HG03469 (cell line): ENCODE measurements at regions not wholly inside any gene's neighbourhood (a gene's known extent, or its start where the extent isn't known, plus 50 kb on each side); places are given as distances from the start of the nearest gene placed in this dataset.

Experiments used
- ATAC-seq: cut with Tn5 transposase; IDR thresholded peaks from one replicate; pipeline ENCODE4 v1.9.1; 2021; ENCODE audit warnings: mild to moderate bottlenecking, moderate library complexity, moderate number of reproducible peaks; ENCODE audit not compliant: unreplicated experiment

DNA sequence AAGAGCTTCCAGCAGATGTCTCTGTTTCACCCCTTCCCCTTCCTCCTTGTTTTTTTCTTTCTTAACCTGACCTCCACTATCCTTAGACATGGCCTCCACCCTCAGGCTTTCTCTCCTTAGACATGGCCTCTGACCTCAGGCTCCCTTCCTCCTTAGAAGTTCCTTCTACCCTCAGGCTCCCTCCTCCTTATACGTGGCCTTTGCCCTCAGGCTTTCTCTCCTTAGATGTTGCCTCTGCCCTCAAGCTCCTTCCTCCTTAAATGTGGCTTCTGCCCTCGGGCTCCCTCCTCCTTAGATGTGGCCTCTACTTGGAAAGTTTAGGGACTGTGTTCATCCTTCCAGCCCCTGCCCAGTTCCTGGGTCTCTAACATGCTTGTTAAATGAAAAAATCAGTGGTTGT is 180.4 kb upstream of the S1PR3 start:
- ATAC-seq: no peak

DNA sequence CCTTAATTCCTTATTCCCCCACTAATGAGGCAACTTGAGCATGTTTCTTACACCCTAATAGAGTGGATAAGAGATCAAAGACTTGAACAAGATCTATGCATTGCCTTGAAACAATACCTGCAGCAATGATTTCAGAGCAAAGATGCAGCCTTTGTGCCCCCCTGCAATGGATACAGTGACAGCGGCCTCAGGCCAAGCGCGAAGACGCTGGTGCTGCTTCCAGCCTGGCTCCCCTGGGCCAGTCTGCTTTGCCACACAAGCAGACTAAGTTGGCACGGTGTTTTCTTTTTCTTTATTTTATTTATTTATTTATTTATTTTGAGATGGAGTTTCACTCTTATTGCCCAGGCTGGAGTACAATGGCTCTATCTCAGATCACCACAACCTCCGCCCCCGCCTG is 179.8 kb upstream of the S1PR3 start:
- no peak for ATAC-seq

DNA sequence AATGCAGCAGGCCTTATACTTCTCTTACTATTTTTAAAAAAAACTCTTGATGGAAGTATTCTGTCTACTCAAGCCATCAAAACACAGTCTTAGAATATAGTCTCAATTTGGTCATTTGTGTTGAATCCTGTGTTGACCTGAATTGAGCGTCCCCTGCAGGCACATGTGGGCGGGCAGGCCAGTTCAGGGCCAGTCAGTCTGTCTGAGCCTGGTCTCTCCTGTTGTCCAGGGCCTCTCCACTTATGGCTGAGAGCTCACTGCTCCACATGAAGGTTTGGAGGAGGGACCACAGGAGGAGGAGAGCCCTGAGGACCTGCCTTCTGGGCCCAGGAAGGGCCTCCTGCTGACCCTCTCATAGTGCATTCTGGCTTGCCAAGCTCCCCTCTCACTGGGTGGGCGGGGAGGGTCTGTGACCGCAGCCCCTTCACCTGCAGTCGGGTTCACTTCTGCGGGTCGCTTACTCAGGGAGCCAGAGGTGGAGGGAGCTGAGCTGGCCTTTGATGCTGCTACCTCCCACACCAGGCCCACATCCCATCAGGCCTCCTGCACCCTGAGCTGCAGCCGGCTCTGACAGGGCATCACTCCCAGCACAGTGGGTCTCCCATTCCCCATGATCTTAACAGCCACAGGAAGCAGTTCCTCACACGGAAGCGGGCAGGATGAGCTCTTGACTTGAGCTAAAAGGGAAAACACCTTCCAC is 178.2 kb upstream of the S1PR3 start:
- ATAC-seq: no peak

DNA sequence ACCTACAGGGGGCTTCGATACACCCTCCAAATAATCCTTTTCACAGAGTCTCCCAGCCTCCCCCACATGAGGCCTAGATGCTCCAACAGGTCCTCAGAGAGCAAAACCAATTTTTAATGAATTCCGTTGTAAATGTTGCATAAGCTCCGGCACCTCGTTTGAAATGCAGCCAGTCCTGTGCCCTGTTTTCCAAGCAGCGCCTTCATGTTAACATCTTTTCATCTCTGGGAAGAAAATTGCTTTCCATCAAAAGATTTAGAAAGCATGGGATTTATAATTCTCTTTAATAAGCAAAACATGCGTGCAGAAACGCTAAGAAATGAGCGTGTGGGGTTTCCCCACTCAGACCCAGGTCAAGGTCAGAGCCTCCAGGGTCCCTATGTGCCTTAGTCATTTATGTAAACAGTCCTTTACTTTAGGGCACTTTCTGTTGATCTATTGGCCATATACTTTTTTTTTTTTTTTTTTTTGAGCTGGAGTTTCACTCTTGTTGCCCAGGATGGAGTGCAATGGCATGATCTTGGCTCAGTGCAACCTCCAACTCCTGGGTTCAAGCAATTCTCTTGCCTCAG is 177.5 kb upstream of the S1PR3 start:
- ATAC-seq: no peak

DNA sequence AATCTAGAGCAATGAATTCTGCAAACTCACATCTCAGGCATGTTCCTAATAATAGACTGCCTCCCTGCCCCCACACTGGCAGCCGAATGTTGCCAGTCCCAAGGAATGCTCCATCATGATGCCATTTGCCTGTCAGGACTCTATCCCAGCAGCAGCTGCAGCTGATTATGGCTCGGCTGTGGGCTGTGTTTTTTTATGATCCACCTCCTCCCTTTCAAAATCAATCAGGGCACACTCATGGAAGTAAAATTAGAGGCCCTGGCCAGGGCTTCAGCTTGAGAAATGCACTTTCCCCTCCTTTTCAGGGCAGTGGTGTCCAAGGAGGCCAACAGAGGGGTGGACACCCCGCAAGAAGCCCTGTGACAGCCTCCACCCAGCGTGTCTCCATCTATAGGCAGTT is 176.7 kb upstream of the S1PR3 start:
- ATAC-seq: no peak

DNA sequence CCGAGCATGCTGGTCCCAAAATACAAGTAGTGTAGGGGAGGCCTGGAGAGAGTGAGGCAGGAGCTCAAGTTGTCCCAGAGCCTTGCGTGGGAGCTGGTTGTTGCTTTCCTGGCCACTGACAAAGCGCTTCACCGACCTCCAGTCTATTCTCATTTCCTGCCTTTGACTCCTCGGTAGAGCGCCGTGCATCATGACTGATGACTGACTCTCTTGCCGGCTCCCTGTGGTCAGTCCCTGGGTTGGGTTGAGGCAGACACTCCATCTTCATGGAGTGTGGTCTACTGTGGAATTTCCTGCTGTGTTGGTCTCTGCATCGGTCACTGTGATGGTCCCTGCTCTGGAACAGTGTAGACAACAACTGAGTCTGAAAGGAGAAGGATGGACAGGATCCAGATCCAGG is 175.1 kb upstream of the S1PR3 start:
- ATAC-seq: no peak

DNA sequence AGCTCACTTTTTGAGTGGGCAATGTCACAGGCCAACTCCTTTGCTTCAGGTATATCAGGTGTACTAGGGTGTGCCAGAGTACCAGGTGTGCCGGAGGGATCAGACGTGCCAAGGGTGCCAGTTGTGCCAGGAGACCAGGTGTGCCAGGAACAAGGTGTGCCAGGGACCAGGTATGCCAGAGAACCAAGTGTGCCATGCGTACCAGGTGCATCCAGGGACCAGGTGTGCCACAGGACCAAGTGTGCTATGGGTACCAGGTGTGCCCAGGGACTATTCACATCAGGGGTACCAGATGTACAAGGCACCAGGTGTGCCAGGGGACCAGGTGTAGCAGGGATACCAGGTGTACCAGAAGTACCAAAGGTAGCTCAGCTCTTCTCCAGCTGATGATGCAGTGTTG is 174.7 kb upstream of the S1PR3 start:
- ATAC-seq: no peak

DNA sequence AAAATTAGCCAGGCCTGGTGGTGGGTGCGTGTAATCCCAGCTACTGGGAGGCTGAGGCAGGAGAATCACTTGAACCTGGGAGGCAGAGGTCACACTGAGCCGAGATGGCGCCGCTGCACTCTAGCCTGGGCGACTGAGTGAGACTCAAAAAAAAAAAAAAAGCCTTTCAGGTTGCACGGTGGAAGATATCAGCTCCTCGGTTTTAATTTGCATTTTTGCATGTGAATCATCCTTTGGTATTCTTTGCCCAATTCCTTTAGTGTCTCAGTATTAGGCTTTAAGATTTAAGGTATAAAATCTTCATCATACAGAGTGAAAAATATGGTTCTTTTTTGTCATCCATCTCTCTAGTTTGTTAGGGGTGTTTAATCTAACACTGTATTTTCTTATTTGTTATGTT is 173.6 kb upstream of the S1PR3 start:
- ATAC-seq: no peak

DNA sequence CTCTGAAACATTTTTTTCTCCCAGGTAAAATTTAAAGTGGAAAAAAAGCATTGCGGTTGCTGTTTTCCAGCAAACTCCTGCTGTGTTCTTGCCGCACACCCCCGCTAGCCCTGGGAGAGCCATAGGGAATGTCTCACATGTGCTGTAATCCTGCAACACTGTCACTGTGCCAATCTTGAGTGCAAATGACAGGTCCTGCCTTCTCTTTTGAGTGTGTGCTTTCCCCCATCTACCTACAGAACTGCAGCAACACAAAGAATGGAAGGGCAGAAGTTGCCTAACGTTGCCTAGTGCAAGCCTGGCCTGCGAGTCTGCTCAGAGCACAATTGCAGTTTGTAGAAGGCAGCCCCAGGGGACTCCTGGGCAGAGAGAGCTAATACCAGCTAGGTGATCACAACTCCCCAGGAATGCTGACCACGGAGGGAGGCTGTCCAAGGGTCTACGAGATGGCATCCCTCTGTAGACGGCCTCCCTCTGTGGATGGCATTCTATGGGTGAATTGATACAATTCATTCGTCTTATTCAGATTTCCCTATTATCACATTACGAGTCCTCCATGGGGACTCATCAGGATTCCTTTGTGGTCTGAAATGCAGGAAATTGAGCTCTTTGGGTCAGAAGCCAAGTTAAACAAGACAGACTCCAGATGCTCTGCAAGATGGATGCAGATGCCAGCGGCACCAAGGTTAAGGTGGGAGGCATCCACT is 172.6 kb upstream of the S1PR3 start:
- ATAC-seq: no peak

DNA sequence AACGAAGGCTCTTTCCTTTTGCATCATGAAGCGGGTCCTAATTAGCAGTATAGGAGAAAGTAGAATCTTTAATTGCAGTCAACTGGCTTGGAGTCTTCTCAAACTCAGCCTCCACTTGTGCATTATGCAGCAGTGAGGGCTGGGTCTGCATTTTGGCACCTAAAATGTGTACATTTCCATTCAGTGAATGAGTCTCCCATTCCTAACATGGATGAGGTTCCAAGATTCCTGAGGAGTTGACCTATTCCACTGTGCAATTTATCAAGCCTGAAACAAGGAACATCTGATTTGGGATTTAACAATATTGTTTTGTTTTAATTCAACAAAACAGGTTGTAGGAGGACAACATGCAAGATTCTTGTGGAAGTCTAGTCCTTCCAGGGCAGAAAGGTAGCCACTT is 171.8 kb upstream of the S1PR3 start:
- no peak for ATAC-seq

DNA sequence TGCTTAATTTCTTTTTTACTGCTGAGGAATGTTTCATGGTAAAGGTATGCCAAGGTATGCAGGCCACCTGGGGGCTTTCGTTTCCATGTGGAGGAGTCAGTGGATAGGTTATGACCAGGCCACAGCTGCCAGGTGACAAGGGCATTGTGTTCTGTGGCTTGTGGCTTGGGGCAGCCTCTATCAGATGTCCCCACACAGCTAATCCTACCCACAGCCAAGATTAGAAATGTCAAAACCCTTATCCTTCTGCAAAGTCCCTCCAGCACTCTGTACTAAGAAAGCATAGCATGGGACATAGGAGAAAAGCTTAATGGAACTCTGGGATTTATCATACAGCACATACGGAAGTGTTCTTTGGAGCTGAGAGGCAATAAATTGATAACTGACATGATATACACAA is 171.2 kb upstream of the S1PR3 start:
- ATAC-seq: no peak

DNA sequence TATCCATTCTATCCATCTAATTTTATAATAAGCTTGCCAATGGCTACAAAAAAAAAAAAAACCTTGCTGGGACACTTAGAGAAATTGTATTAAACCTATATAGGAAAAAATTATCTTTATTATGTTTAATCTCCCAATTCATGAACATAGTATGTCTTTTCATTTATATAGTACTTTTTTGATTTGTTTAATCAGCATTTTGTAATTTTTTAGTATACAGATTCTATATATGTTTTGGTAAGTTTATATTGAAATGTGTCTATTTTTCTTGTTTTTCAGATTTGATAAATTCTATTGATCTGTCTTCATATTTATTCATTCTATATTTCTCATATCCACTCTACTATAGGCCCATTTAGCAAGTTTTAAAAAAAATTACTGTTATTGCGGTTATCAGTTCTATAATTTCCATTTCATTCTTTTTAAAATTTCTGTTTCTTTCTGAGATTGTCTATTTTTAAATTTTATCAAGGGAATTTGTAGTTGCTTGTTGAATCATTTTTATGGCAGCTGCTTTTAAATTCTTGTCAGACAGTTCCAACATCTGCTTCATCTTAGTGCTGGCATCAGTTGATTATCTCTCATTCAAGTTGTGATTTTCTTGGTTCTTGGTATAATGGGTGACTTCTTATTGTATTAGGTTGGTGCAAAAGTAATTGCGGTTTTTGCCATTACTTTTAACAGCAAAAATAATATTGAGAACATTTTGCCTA is 170.1 kb upstream of the S1PR3 start:
- no peak for ATAC-seq

DNA sequence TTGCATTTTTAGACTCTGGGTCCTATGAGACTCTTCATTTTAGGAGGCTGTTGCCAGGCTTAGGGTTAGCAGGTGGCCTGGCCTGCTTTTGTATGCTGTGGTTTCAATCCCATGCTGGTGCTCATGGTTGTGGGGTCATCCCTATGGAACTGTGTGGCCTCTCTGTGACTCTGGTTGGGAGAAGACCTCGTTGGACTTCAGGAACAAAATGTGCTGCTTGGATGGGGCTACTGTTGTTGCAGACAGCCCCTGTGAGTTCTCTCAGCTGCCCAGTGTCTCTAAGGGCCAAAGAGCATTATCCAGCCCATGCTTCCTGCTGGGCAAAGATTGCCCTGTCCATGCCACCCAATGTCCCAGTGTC is 169.5 kb upstream of the S1PR3 start:
- ATAC-seq: no peak

DNA sequence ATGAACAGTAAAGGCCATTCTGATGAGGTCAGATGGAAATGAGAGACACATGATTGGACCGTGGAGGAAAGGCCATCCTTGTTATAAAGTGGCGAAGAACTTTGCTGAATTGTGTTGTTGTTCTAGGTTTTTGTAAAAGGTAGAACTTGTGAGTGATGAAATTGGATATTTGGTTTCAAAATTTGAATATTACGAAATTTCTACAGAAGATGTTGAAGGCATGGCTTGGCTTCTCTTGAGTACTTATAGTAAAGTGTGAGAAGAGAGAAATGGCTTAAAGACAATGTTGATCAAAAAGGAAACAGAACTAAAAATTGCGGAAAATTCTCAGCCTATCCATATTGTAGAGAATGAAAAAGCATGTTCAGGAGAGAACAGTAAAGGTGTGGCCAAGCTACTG is 166.6 kb upstream of the S1PR3 start:
- ATAC-seq: no peak

DNA sequence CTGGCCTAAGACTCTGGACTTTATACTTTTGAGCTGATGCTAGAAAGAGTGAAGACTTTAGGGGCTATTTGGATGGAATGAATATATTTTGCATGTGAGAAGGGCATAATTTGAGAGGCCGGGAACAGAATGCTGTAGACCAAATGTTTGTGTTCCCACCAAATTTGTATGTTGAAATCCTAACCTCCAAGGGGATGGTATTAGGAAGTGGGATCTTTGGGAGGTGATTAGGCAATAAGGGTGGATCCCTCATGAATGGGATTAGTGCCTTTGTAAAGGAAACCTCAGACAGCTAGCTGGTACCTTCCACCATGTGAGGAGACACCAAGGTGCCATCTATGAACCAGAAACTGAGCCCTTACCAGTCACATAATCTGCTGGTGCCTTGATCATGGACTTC is 165.1 kb upstream of the S1PR3 start:
- no peak for ATAC-seq

DNA sequence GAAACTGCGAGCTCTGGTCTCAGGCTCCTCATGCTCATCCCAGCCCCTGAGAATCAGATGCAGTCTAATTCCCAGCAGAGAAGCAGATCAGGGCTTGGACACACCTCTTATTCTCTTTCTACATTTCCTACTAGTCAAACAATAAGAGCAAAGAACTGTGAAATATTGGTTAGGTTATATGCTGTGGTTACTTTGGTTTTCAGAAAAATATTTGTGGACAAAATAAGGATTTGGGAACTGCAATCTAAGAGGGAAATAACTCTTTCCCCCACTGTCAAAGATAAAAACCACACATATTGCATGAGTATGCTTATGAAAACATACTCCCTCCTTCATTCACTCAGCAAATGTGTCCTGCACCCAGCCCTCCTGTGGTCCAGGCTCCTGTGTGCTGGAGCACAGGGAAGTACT is 164.5 kb upstream of the S1PR3 start:
- no peak for ATAC-seq

DNA sequence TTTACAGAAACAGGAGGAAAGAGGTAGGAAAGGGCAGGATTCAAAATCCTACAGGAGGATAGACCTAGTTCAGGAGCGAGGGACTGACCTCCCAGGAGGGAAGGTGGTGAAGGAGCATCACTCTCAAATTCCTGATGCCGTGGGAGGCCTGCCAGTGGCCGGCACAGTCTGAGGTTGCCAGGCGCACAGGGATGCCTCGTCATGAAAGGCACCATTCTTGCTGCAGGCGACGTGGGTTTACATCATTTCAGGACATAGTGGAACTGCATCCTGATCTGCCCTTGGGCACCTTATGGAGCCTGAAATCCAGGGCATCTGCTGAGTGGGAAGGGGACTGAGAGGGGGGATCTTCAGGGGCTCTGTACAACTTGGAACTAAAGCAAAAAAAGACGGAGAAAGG is 163.2 kb upstream of the S1PR3 start:
- ATAC-seq: no peak

DNA sequence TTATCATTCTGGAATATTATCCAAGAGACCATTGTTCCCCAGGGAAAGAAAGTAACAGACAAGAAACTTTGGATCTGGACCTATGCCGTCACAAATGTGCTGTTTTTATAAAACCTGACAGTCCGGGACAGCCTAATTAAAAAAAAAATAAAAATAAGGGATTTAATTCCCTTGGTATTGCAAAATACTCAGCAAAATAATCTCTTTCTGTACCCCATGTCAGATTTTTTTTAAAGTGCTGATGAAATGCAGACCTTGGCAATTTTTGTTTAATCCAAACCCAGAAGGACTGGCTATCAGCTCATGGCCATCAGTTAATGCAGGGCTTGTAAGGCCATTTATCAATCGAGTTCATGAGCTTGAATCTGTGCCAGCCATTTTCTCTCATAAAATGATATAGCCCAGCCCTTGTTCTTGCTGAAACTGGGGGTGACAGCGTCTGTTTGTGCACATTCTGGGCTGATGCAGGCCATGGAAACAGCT is 162.7 kb upstream of the S1PR3 start:
- ATAC-seq: no peak

DNA sequence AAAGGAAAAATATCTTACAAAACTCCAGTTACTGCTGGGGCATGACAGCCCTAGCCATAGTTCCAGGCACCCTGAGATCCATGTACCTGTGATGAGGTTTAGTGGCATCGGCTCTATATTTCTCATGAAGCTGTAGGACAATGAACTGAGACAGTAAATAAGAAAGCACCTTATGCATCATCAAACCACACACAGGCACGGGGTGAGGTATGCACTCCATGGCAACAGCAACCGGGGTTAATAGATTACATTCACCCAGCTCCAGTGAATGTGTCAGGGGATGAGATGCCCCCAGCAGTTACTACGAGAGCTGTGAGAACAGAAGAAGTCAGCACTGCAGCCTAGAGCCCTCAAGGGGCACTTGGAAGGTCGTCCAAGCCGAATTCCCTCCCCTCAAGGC is 162.0 kb upstream of the S1PR3 start:
- ATAC-seq: peak; percentile 83

DNA sequence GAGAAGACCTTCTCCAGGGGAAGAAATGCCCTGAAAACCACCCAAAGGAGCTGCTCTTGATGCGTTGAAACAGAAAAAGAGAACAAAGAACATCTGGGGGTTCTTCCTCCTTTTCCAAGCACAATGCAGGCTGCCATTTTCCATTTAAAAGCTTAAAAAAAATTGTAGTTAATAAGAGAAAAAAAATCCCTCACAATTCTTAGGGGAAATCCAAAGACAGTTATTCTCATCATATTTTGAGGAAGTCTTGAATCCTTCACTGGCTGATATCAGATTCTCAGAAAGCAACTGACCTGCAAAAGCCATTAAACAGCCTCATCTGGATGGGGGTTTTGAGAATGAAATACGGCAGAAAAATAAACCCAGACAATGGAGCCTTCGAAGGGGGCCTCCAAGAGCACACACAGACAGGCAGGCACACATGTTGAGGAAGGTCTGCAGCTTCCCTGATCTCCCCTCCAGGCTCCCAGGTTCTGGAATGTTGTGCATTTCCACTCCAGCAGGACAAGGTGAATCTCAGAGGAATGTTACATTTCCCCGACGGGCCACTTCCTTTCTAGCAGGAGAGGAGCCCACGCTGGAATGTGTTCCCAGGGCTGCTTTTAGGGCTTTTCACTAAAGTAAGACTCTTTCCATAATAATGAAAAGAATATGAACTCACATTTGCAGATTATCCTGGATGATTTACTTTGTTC is 159.4 kb upstream of the S1PR3 start:
- ATAC-seq: no peak

DNA sequence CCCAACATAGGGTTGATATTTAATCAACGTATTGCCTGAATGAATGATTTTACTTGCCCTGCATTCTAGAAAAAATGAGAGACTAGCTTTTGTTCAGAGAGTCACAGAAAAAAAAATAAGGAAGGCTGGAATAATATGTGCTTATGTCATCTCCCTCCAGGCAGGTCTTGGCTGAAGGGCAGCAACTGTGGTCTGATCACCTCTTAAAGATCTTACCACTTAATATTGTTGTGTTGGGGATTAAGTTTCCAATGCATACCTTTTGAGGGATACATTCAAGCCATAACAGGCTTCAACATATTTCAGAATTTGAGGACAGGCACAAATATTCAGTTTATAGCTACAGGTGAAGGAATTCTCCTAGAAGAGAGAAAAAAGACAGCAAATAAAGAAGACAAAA is 157.3 kb upstream of the S1PR3 start:
- ATAC-seq: no peak
